ENCODE measurements at regions not wholly inside any gene's neighbourhood (a gene's known extent, or its start where the extent isn't known, plus 50 kb on each side); places are given as distances from the start of the nearest gene placed in this dataset.
"Not testable (repeated sequence)": the region's sequence is repeated elsewhere in the genome, so short reads cannot be mapped to it uniquely, and the experiment has no call there.

GRCh38 chr6:113776998-113777397, 80.1 kb upstream of the MARCKS start:
- DNase-seq (ENCODE audit: low read depth), result no peak
- TF ChIP-seq POLR2A (IDR thresholded peaks at IDR 0.05; ENCODE audit: extremely low read depth, insufficient read length) (no peak), MYC (IDR thresholded peaks at IDR 0.05; ENCODE audit: low read depth, low read length) (no peak), CTCF (IDR thresholded peaks at IDR 0.05; ENCODE audit: low read depth, low read length) (no peak), MAX (IDR thresholded peaks at IDR 0.05; ENCODE audit: low read depth, low read length) (no peak)
- H3K4me3 ChIP-seq (ENCODE audit: low read depth, low read length), result no peak overlapping the region

- no peak overlapping the region for H3K4me3 ChIP-seq (ENCODE audit: low read depth, low read length)
- DNase-seq (ENCODE audit: low read depth), result no peak
- TF ChIP-seq MYC (IDR thresholded peaks at IDR 0.05; ENCODE audit: low read depth, low read length) (no peak), CTCF (IDR thresholded peaks at IDR 0.05; ENCODE audit: low read depth, low read length) (no peak), POLR2A (IDR thresholded peaks at IDR 0.05; ENCODE audit: extremely low read depth, insufficient read length) (no peak)
Measured at GRCh38 chr6:113777601-113778000, 79.5 kb upstream of the MARCKS start.

GRCh38 chr6:113779656-113780055, 77.5 kb upstream of the MARCKS start:
- TF ChIP-seq POLR2A (IDR thresholded peaks at IDR 0.05; ENCODE audit: extremely low read depth, insufficient read length) (no peak), MAX (IDR thresholded peaks at IDR 0.05; ENCODE audit: low read depth, low read length) (no peak), MYC (IDR thresholded peaks at IDR 0.05; ENCODE audit: low read depth, low read length) (no peak), CTCF (IDR thresholded peaks at IDR 0.05; ENCODE audit: low read depth, low read length) (no peak)

GRCh38 chr6:113782636-113783035, 74.5 kb upstream of the MARCKS start:
- TF ChIP-seq POLR2A (IDR thresholded peaks at IDR 0.05; ENCODE audit: extremely low read depth, insufficient read length), result no peak
- TF ChIP-seq MAX (IDR thresholded peaks at IDR 0.05; ENCODE audit: low read depth, low read length), result no peak
- TF ChIP-seq CTCF (IDR thresholded peaks at IDR 0.05; ENCODE audit: low read depth, low read length), result no peak
- TF ChIP-seq MYC (IDR thresholded peaks at IDR 0.05; ENCODE audit: low read depth, low read length), result no peak
- DNase-seq (ENCODE audit: low read depth), result no peak

More at GRCh38 chr6:113779656-113780055, 77.5 kb upstream of the MARCKS start:
- H3K4me3 ChIP-seq (ENCODE audit: low read depth, low read length), result no peak overlapping the region
- no peak for DNase-seq (ENCODE audit: low read depth)

GRCh38 chr6:113786168-113786567, 71.0 kb upstream of the MARCKS start:
- no peak overlapping the region for H3K4me3 ChIP-seq (ENCODE audit: low read depth, low read length)
- TF ChIP-seq MAX (IDR thresholded peaks at IDR 0.05; ENCODE audit: low read depth, low read length) (no peak), CTCF (IDR thresholded peaks at IDR 0.05; ENCODE audit: low read depth, low read length) (no peak), POLR2A (IDR thresholded peaks at IDR 0.05; ENCODE audit: extremely low read depth, insufficient read length) (no peak), MYC (IDR thresholded peaks at IDR 0.05; ENCODE audit: low read depth, low read length) (no peak)
- no peak for DNase-seq (ENCODE audit: low read depth)

More at GRCh38 chr6:113782636-113783035, 74.5 kb upstream of the MARCKS start:
- H3K4me3 ChIP-seq (ENCODE audit: low read depth, low read length), result no peak overlapping the region

- H3K4me3 ChIP-seq (ENCODE audit: low read depth, low read length), result no peak overlapping the region
- no peak for DNase-seq (ENCODE audit: low read depth)
- TF ChIP-seq CTCF (IDR thresholded peaks at IDR 0.05; ENCODE audit: low read depth, low read length) (no peak), POLR2A (IDR thresholded peaks at IDR 0.05; ENCODE audit: extremely low read depth, insufficient read length) (no peak), MYC (IDR thresholded peaks at IDR 0.05; ENCODE audit: low read depth, low read length) (no peak), MAX (IDR thresholded peaks at IDR 0.05; ENCODE audit: low read depth, low read length) (no peak)
Measured at GRCh38 chr6:113788586-113788985, 68.6 kb upstream of the MARCKS start.

- H3K4me3 ChIP-seq (ENCODE audit: low read depth, low read length); DNase-seq (ENCODE audit: low read depth): not testable (repeated sequence)
Measured at GRCh38 chr6:113791225-113791624, 65.9 kb upstream of the MARCKS start.

GRCh38 chr6:113795371-113795770, 61.8 kb upstream of the MARCKS start:
- not testable (repeated sequence) for H3K4me3 ChIP-seq (ENCODE audit: low read depth, low read length)
- DNase-seq (ENCODE audit: low read depth), result peak; percentile 6

Measured in NB4 (cell line).